NOMO-1 treated with dmso at 0.1 percent for 144 hours (cell line): ENCODE measurements at regions not wholly inside any gene's neighbourhood (a gene's known extent, or its start where the extent isn't known, plus 50 kb on each side); places are given as distances from the start of the nearest gene placed in this dataset.
"Not testable (repeated sequence)": the region's sequence is repeated elsewhere in the genome, so short reads cannot be mapped to it uniquely, and the experiment has no call there.

Experiments used
- DNase-seq: peaks from one replicate; lab custom pipeline; 2025; ENCODE audit not compliant: unreplicated experiment; lab: John Stamatoyannopoulos, UW

GRCh38 chr6:93701526-93701925, 282.2 kb upstream of the EPHA7 start:
- DNase-seq, result no peak

GRCh38 chr6:93685494-93685893, 266.1 kb upstream of the EPHA7 start:
- no peak for DNase-seq

- DNase-seq, result no peak
These were observed 265.0 kb upstream of the EPHA7 start for GRCh38 chr6:93684339-93684738.

GRCh38 chr6:93679836-93680235, 260.5 kb upstream of the EPHA7 start:
- DNase-seq, result no peak

GRCh38 chr6:93678841-93679454, 259.6 kb upstream of the EPHA7 start:
- no peak for DNase-seq

- no peak for DNase-seq
These were observed 258.1 kb upstream of the EPHA7 start for GRCh38 chr6:93677264-93677965.

GRCh38 chr6:93676581-93676980, 257.2 kb upstream of the EPHA7 start:
- DNase-seq, result no peak

- no peak for DNase-seq
These were observed 256.6 kb upstream of the EPHA7 start for GRCh38 chr6:93675856-93676417.

GRCh38 chr6:93663111-93663510, 243.8 kb upstream of the EPHA7 start:
- no peak for DNase-seq

- DNase-seq, result no peak
These were observed 235.2 kb upstream of the EPHA7 start for GRCh38 chr6:93654548-93654947.

- no peak for DNase-seq
These were observed 225.3 kb upstream of the EPHA7 start for GRCh38 chr6:93644611-93645010.

GRCh38 chr6:93639126-93639525, 219.8 kb upstream of the EPHA7 start:
- no peak for DNase-seq

- not testable (repeated sequence) for DNase-seq
These were observed 217.8 kb upstream of the EPHA7 start for GRCh38 chr6:93636987-93637664.

- DNase-seq, result no peak
These were observed 205.0 kb upstream of the EPHA7 start for GRCh38 chr6:93624408-93624807.

GRCh38 chr6:93621442-93621841, 202.1 kb upstream of the EPHA7 start:
- no peak for DNase-seq

- no peak for DNase-seq
These were observed 185.6 kb upstream of the EPHA7 start for GRCh38 chr6:93604951-93605350.

GRCh38 chr6:93592417-93592816, 173.1 kb upstream of the EPHA7 start:
- DNase-seq, result no peak

GRCh38 chr6:93586306-93586705, 166.9 kb upstream of the EPHA7 start:
- DNase-seq, result no peak

- no peak for DNase-seq
These were observed 164.9 kb upstream of the EPHA7 start for GRCh38 chr6:93584300-93584699.

GRCh38 chr6:93581371-93581770, 162.0 kb upstream of the EPHA7 start:
- DNase-seq, result no peak

GRCh38 chr6:93580446-93580845, 161.1 kb upstream of the EPHA7 start:
- no peak for DNase-seq
